C1 segment of cervical spinal cord (tissue), 14 donors: ENCODE measurements at regions not wholly inside any gene's neighbourhood (a gene's known extent, or its start where the extent isn't known, plus 50 kb on each side); places are given as distances from the start of the nearest gene placed in this dataset.
"Not testable (repeated sequence)": the region's sequence is repeated elsewhere in the genome, so short reads cannot be mapped to it uniquely, and the experiment has no call there.

Source experiments
- DNase-seq, 14 donors: peaks; one replicate each; lab custom pipeline; 2025; lab: John Stamatoyannopoulos, UW

DNA sequence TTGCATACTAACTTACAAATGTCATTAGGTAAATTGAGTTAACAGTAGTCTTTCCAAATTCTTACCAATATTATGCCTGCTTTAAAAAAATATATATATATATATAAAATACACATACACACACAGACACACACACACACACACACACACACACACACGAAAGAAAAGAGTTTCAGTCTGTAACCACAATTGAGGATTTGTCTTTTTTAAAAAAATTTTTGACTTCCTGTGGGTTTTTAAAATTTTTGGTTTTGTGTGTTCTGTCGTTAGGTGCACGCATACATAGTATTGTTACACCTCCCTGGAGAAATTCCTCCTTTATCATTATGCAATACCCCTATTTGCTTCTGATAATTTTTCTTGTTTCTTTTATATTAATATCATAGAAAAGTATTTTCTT is 129.3 kb upstream of the LRRC61 start:
- not testable (repeated sequence) for DNase-seq
